H1 (cell line): ENCODE measurements at regions not wholly inside any gene's neighbourhood (a gene's known extent, or its start where the extent isn't known, plus 50 kb on each side); places are given as distances from the start of the nearest gene placed in this dataset.

Experiments
- CEBPB ChIP-seq: IDR thresholded peaks from 2 replicates; pipeline ENCODE4 v1.6.1; 2012; ENCODE audit warnings: low read depth, low read length
- SRF ChIP-seq: IDR thresholded peaks from 2 replicates; pipeline ENCODE4 v1.6.1; 2011; ENCODE audit warnings: mild to moderate bottlenecking, low read depth, low read length, moderate library complexity
- TF ChIP-seq, protein P1 (sequence below): IDR thresholded peaks from 2 replicates; pipeline ENCODE4 v1.6.1; 2012; ENCODE audit warnings: inconsistent platforms
- TF ChIP-seq, protein P2 (sequence below), 3 experiments: IDR thresholded peaks; 1 replicate in 2 of 3; 2 replicates in 1 of 3; pipeline versions ENCODE4 v1.5.1 to v1.6.1; 2011; ENCODE audit warnings: low read length in 3 of 3, mild to moderate bottlenecking in 3 of 3, inconsistent platforms in 2 of 3, low read depth in 1 of 3, moderate library complexity in 1 of 3; ENCODE audit not compliant: insufficient read depth in 1 of 3; ENCODE audit errors: control extremely low read depth in 1 of 3

DNA sequence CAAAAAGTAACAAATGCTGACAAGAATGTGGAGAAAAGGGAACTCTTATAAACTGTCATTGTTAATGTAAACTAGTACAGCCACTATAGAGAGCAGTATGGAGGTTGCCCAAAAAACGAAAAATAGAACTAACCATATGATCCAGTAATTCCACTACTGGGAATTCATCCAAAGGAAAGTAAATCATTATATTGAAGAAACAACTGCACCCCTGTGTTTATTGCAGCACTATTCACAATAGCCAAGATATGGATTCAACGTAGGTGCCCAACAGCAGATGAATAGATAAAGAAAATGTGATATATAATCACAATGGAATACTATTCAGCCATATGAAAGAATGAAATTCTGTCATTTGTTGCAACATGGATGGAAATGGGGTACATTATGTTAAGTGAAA, 188.0 kb upstream of the E2F7 start (continued):
- TF ChIP-seq, protein P1, sequence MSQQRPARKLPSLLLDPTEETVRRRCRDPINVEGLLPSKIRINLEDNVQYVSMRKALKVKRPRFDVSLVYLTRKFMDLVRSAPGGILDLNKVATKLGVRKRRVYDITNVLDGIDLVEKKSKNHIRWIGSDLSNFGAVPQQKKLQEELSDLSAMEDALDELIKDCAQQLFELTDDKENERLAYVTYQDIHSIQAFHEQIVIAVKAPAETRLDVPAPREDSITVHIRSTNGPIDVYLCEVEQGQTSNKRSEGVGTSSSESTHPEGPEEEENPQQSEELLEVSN = no peak
- TF ChIP-seq CEBPB (no peak), SRF (no peak)
- TF ChIP-seq, protein P2, sequence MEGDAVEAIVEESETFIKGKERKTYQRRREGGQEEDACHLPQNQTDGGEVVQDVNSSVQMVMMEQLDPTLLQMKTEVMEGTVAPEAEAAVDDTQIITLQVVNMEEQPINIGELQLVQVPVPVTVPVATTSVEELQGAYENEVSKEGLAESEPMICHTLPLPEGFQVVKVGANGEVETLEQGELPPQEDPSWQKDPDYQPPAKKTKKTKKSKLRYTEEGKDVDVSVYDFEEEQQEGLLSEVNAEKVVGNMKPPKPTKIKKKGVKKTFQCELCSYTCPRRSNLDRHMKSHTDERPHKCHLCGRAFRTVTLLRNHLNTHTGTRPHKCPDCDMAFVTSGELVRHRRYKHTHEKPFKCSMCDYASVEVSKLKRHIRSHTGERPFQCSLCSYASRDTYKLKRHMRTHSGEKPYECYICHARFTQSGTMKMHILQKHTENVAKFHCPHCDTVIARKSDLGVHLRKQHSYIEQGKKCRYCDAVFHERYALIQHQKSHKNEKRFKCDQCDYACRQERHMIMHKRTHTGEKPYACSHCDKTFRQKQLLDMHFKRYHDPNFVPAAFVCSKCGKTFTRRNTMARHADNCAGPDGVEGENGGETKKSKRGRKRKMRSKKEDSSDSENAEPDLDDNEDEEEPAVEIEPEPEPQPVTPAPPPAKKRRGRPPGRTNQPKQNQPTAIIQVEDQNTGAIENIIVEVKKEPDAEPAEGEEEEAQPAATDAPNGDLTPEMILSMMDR (IDR thresholded peaks at IDR 0.05; ENCODE audit: control extremely low read depth in 1 of 3, insufficient read depth in 1 of 3, low read depth in 1 of 3, low read length in 3 of 3) = no peak
